ENCODE measurements at regions not wholly inside any gene's neighbourhood (a gene's known extent, or its start where the extent isn't known, plus 50 kb on each side); places are given as distances from the start of the nearest gene placed in this dataset.
"Not testable (repeated sequence)": the region's sequence is repeated elsewhere in the genome, so short reads cannot be mapped to it uniquely, and the experiment has no call there.

- H3K27ac Mint-ChIP-seq (ENCODE audit: low read depth): no peak overlapping the region
- peaks cover 2% of the 10 kb centered on the region for H3K36me3 Mint-ChIP-seq (ENCODE audit: insufficient read depth)
- no peak for DNase-seq (ENCODE audit: low spot score in 2 of 2)
- no peak overlapping the region for H3K4me3 Mint-ChIP-seq
- no peaks in the 10 kb centered on the region for H3K4me1 Mint-ChIP-seq
- no peaks in the 10 kb centered on the region for H3K9me3 Mint-ChIP-seq
- H3K27me3 Mint-ChIP-seq: peaks cover 16% of the 10 kb centered on the region
- ATAC-seq (replicated peaks; ENCODE audit: extremely low read depth, poor library complexity, severe bottlenecking): no peak
These were observed 337.0 kb downstream of the THBS2 start for GRCh38 chr6:168916576-168917211.

- ATAC-seq (replicated peaks; ENCODE audit: extremely low read depth, poor library complexity, severe bottlenecking) (no peak), DNase-seq (ENCODE audit: low spot score in 2 of 2) (no peak)
- Mint-ChIP-seq H3K4me3 (no peak overlapping the region), H3K4me1 (no peaks in the 10 kb centered on the region), H3K27me3 (peaks cover 16% of the 10 kb centered on the region), H3K36me3 (ENCODE audit: insufficient read depth) (peaks cover 2% of the 10 kb centered on the region), H3K9me3 (no peaks in the 10 kb centered on the region), H3K27ac (ENCODE audit: low read depth) (no peak overlapping the region)
These were observed 337.8 kb downstream of the THBS2 start for GRCh38 chr6:168915855-168916254.

GRCh38 chr6:168915242-168915641 is 338.4 kb downstream of the THBS2 start:
- no peaks in the 10 kb centered on the region for H3K9me3 Mint-ChIP-seq
- peaks cover 16% of the 10 kb centered on the region for H3K27me3 Mint-ChIP-seq
- peaks cover 2% of the 10 kb centered on the region for H3K36me3 Mint-ChIP-seq (ENCODE audit: insufficient read depth)
- ATAC-seq (replicated peaks; ENCODE audit: extremely low read depth, poor library complexity, severe bottlenecking) (no peak), DNase-seq (ENCODE audit: low spot score in 2 of 2) (no peak)
- H3K4me3 Mint-ChIP-seq: no peak overlapping the region
- no peaks in the 10 kb centered on the region for H3K4me1 Mint-ChIP-seq
- no peak overlapping the region for H3K27ac Mint-ChIP-seq (ENCODE audit: low read depth)

- Mint-ChIP-seq H3K9me3 (no peaks in the 10 kb centered on the region), H3K27ac (ENCODE audit: low read depth) (no peak overlapping the region), H3K27me3 (peaks cover 16% of the 10 kb centered on the region), H3K4me1 (no peaks in the 10 kb centered on the region), H3K36me3 (ENCODE audit: insufficient read depth) (peaks cover 2% of the 10 kb centered on the region), H3K4me3 (no peak overlapping the region)
- ATAC-seq (replicated peaks; ENCODE audit: extremely low read depth, poor library complexity, severe bottlenecking) (no peak), DNase-seq (ENCODE audit: low spot score in 2 of 2) (no peak)
These were observed 339.7 kb downstream of the THBS2 start for GRCh38 chr6:168913866-168914469.

GRCh38 chr6:168913231-168913865 is 340.3 kb downstream of the THBS2 start:
- H3K27ac Mint-ChIP-seq (ENCODE audit: low read depth); ATAC-seq (replicated peaks; ENCODE audit: extremely low read depth, poor library complexity, severe bottlenecking); H3K4me1 Mint-ChIP-seq; H3K9me3 Mint-ChIP-seq; H3K36me3 Mint-ChIP-seq (ENCODE audit: insufficient read depth); DNase-seq (ENCODE audit: low spot score in 2 of 2); H3K4me3 Mint-ChIP-seq: not testable (repeated sequence)
- peaks cover 16% of the 10 kb centered on the region for H3K27me3 Mint-ChIP-seq

- Mint-ChIP-seq H3K4me3 (no peak overlapping the region), H3K27me3 (peaks cover 4% of the 10 kb centered on the region), H3K4me1 (peaks cover 23% of the 10 kb centered on the region), H3K36me3 (ENCODE audit: insufficient read depth) (no peaks in the 10 kb centered on the region), H3K9me3 (no peaks in the 10 kb centered on the region), H3K27ac (ENCODE audit: low read depth) (no peak overlapping the region)
- no peak for DNase-seq (ENCODE audit: low spot score in 2 of 2)
- ATAC-seq (replicated peaks; ENCODE audit: extremely low read depth, poor library complexity, severe bottlenecking): no peak
These were observed 344.4 kb downstream of the THBS2 start for GRCh38 chr6:168909288-168909687.

- H3K9me3 Mint-ChIP-seq: no peaks in the 10 kb centered on the region
- no peaks in the 10 kb centered on the region for H3K36me3 Mint-ChIP-seq (ENCODE audit: insufficient read depth)
- H3K27ac Mint-ChIP-seq (ENCODE audit: low read depth): no peak overlapping the region
- no peak overlapping the region for H3K4me3 Mint-ChIP-seq
- peaks cover under 1% of the 10 kb centered on the region for H3K27me3 Mint-ChIP-seq
- H3K4me1 Mint-ChIP-seq: peaks cover 23% of the 10 kb centered on the region
- DNase-seq (ENCODE audit: low spot score in 2 of 2): no peak
- ATAC-seq (replicated peaks; ENCODE audit: extremely low read depth, poor library complexity, severe bottlenecking): no peak
These were observed 344.8 kb downstream of the THBS2 start for GRCh38 chr6:168908887-168909286.

GRCh38 chr6:168908166-168908565 is 345.5 kb downstream of the THBS2 start:
- no peak overlapping the region for H3K4me3 Mint-ChIP-seq
- no peaks in the 10 kb centered on the region for H3K9me3 Mint-ChIP-seq
- no peak overlapping the region for H3K27ac Mint-ChIP-seq (ENCODE audit: low read depth)
- H3K4me1 Mint-ChIP-seq: peaks cover 23% of the 10 kb centered on the region
- H3K36me3 Mint-ChIP-seq (ENCODE audit: insufficient read depth): no peaks in the 10 kb centered on the region
- H3K27me3 Mint-ChIP-seq: no peaks in the 10 kb centered on the region
- no peak for ATAC-seq (replicated peaks; ENCODE audit: extremely low read depth, poor library complexity, severe bottlenecking)
- DNase-seq (ENCODE audit: low spot score in 2 of 2): no peak

GRCh38 chr6:168906391-168906790 is 347.3 kb downstream of the THBS2 start:
- Mint-ChIP-seq H3K4me3 (peak overlapping the region; percentile 45), H3K4me1 (peaks cover 23% of the 10 kb centered on the region), H3K27me3 (no peaks in the 10 kb centered on the region), H3K27ac (ENCODE audit: low read depth) (peak overlapping the region; percentile 87), H3K9me3 (no peaks in the 10 kb centered on the region), H3K36me3 (ENCODE audit: insufficient read depth) (no peaks in the 10 kb centered on the region)
- DNase-seq (ENCODE audit: low spot score in 2 of 2) (no peak), ATAC-seq (replicated peaks; ENCODE audit: extremely low read depth, poor library complexity, severe bottlenecking) (peak; percentile 16)

- Mint-ChIP-seq H3K36me3 (ENCODE audit: insufficient read depth) (no peaks in the 10 kb centered on the region), H3K9me3 (no peaks in the 10 kb centered on the region), H3K27ac (ENCODE audit: low read depth) (peak overlapping the region; percentile 87), H3K4me1 (peaks cover 23% of the 10 kb centered on the region), H3K27me3 (no peaks in the 10 kb centered on the region), H3K4me3 (peak overlapping the region; percentile 45)
- ATAC-seq (replicated peaks; ENCODE audit: extremely low read depth, poor library complexity, severe bottlenecking) (peak; percentile 83), DNase-seq (ENCODE audit: low spot score in 2 of 2) (peak in 1 of 2 donors; percentile 30)
These were observed 348.1 kb downstream of the THBS2 start for GRCh38 chr6:168905451-168906090.

- no peak for DNase-seq (ENCODE audit: low spot score in 2 of 2)
- Mint-ChIP-seq H3K4me3 (no peak overlapping the region), H3K9me3 (no peaks in the 10 kb centered on the region), H3K4me1 (peaks cover 29% of the 10 kb centered on the region), H3K27me3 (peaks cover 11% of the 10 kb centered on the region), H3K36me3 (ENCODE audit: insufficient read depth) (peaks cover 2% of the 10 kb centered on the region), H3K27ac (ENCODE audit: low read depth) (no peak overlapping the region)
- ATAC-seq (replicated peaks; ENCODE audit: extremely low read depth, poor library complexity, severe bottlenecking): no peak
These were observed 349.9 kb downstream of the THBS2 start for GRCh38 chr6:168903613-168904345.

GRCh38 chr6:168902075-168902474 is 351.6 kb downstream of the THBS2 start:
- H3K9me3 Mint-ChIP-seq: no peaks in the 10 kb centered on the region
- H3K4me3 Mint-ChIP-seq: no peak overlapping the region
- H3K27me3 Mint-ChIP-seq: peaks cover 11% of the 10 kb centered on the region
- peaks cover 2% of the 10 kb centered on the region for H3K36me3 Mint-ChIP-seq (ENCODE audit: insufficient read depth)
- ATAC-seq (replicated peaks; ENCODE audit: extremely low read depth, poor library complexity, severe bottlenecking): no peak
- no peak overlapping the region for H3K27ac Mint-ChIP-seq (ENCODE audit: low read depth)
- H3K4me1 Mint-ChIP-seq: peaks cover 25% of the 10 kb centered on the region
- no peak for DNase-seq (ENCODE audit: low spot score in 2 of 2)

Measured in central memory CD8-positive, alpha-beta T cell (primary cell).